HepG2 (cell line): ENCODE measurements at regions not wholly inside any gene's neighbourhood (a gene's known extent, or its start where the extent isn't known, plus 50 kb on each side); places are given as distances from the start of the nearest gene placed in this dataset.

Experiments
- ATAC-seq: fragments of 200-7000 bp; cut with Tn5 transposase; 3 replicates; pipeline ENCODE4 v1.9.1; 2020; ENCODE audit warnings: mild to moderate bottlenecking, moderate library complexity
- BruUV-seq: library from RNA; stranded (reverse); fragments of 400-500 nt; replicated peaks from 2 replicates; lab custom pipeline; 2021; lab: Mats Ljungman, UMichigan
- CTCF ChIA-PET: fragments of 300-600 bp; formaldehyde crosslinking; extraction: SDS; loops from one replicate; lab custom pipeline; 2021; ENCODE audit warnings: low total read pairs, inconsistent platforms, low intra/inter-chr PET ratio; lab: Yijun Ruan, JAX
- POLR2A ChIA-PET: fragments of 350-600 bp; sonication (Branson Sonifier 250); formaldehyde crosslinking; loops from one replicate; lab custom pipeline; 2020; ENCODE audit warnings: antibody characterized with exemption, inconsistent platforms; lab: Yijun Ruan, JAX
- DNase-seq: peaks from one replicate; pipeline ENCODE4 v3.0.0-alpha.2; 2015; ENCODE audit warnings: low spot score
- FAIRE-seq: peaks from 3 replicates; lab custom pipeline; 2011; peaks lifted over from hg19 to GRCh38; lab: Jason Lieb, UNC
- H2AFZ ChIP-seq: one replicate; pipeline ENCODE4 v1.6.1; 2011; ENCODE audit warnings: low read length, inconsistent platforms
- H3K27ac ChIP-seq: fragments of 300-600 bp; 3 replicates; pipeline ENCODE4 v1.8.0; 2011; ENCODE audit warnings: mixed run types, mild to moderate bottlenecking, mixed read lengths, low read length, inconsistent platforms; ENCODE audit not compliant: insufficient read depth; ENCODE audit errors: extremely low read length
- H3K27me3 ChIP-seq, 2 experiments: fragments of 200-600 bp in 1 of 2; 2 replicates in 1 of 2; 3 replicates in 1 of 2; pipeline versions ENCODE4 v1.6.0 to v1.8.0; 2011; ENCODE audit warnings: low read length in 2 of 2, mild to moderate bottlenecking in 2 of 2, moderate library complexity in 2 of 2, inconsistent platforms in 1 of 2; ENCODE audit not compliant: insufficient read depth in 2 of 2, control insufficient read depth in 1 of 2
- H3K36me3 ChIP-seq, 2 experiments: fragments of 200-600 bp in 1 of 2; replicated peaks in 1 of 2; 2 replicates in 1 of 2; 3 replicates in 1 of 2; pipeline versions ENCODE4 v1.5.1 to v1.8.0; 2011; ENCODE audit warnings: low read length in 2 of 2, inconsistent platforms in 1 of 2; ENCODE audit not compliant: insufficient read depth in 2 of 2, control insufficient read depth in 1 of 2
- H3K4me1 ChIP-seq: 2 replicates; pipeline ENCODE4 v1.5.1; 2012; ENCODE audit warnings: low read length, inconsistent platforms; ENCODE audit not compliant: insufficient read depth
- H3K4me2 ChIP-seq: 2 replicates; pipeline ENCODE4 v1.6.0; 2011; ENCODE audit warnings: low read depth, low read length, inconsistent platforms
- H3K4me3 ChIP-seq, 3 experiments: fragments of 200-600 bp in 1 of 3; sonication (generic), shearing (Covaris generic) in 1 of 3; replicated peaks in 1 of 3; 2 replicates each; pipeline ENCODE4 v1.5.1; 2011 to 2016; ENCODE audit warnings: low read length in 3 of 3, inconsistent platforms in 2 of 3, low read depth in 2 of 3, mild to moderate bottlenecking in 2 of 3, control low read depth in 1 of 3, mixed read lengths in 1 of 3; ENCODE audit not compliant: insufficient read depth in 1 of 3
- H3K79me2 ChIP-seq: one replicate; pipeline ENCODE4 v1.6.1; 2011; ENCODE audit warnings: low read length, inconsistent platforms; ENCODE audit not compliant: insufficient read depth
- H3K9ac ChIP-seq: 2 replicates; pipeline ENCODE4 v1.6.0; 2011; ENCODE audit warnings: mild to moderate bottlenecking, low read depth, low read length, inconsistent platforms; ENCODE audit not compliant: insufficient read depth
- H3K9me3 ChIP-seq: 2 replicates; pipeline ENCODE4 v1.5.1; 2012; ENCODE audit warnings: mild to moderate bottlenecking, low read length
- H4K20me1 ChIP-seq: 2 replicates; pipeline ENCODE4 v1.6.0; 2011; ENCODE audit warnings: inconsistent platforms, mild to moderate bottlenecking, low read length, moderate library complexity; ENCODE audit not compliant: insufficient read depth
- FUBP1 ChIP-seq: sonication (generic); formaldehyde crosslinking; IDR thresholded peaks from 2 replicates; pipeline ENCODE4 v1.5.1; 2020; ENCODE audit warnings: missing genetic modification reagents, mild to moderate bottlenecking, borderline replicate concordance
- POLR2AphosphoS5 ChIP-seq: IDR thresholded peaks from 2 replicates; pipeline ENCODE4 v1.6.1; 2012; ENCODE audit warnings: low read depth, low read length
- THAP9 ChIP-seq: sonication (generic); formaldehyde crosslinking; IDR thresholded peaks from 2 replicates; pipeline ENCODE4; 2020; ENCODE audit warnings: missing genetic modification reagents, mild to moderate bottlenecking, borderline replicate concordance
- ZBTB2 ChIP-seq: sonication (generic); formaldehyde crosslinking; IDR thresholded peaks from 2 replicates; pipeline ENCODE4 v1.8.0; 2022; ENCODE audit warnings: low read depth, missing genetic modification reagents
- ZNF276 ChIP-seq: sonication (generic); formaldehyde crosslinking; IDR thresholded peaks from 2 replicates; pipeline ENCODE4 v1.4.0; 2020; ENCODE audit warnings: mild to moderate bottlenecking, low read depth, missing genetic modification reagents
- WGBS: methylation state at CpG from one replicate; pipeline ENCODE4 v1.1.6; 2017; ENCODE audit warnings: low lambda C conversion rate; 5-methylcytosine and 5-hydroxymethylcytosine counted together
- in situ Hi-C: cut with HindIII; loops from 2 replicates; pipeline ENCODE4 v1.10.0; 2017; ENCODE audit warnings: low pct_unique_long_range_greater_than_20kb; ENCODE audit not compliant: extremely low pct_ligation_motif_present
- intact Hi-C: fragments of 100-400 bp; cut with micrococcal nuclease; formaldehyde crosslinking; loops from one replicate; pipeline ENCODE4 v1.10.0; 2022; ENCODE audit not compliant: unreplicated experiment
- TF ChIP-seq, protein P1 (sequence below): IDR thresholded peaks from 2 replicates; pipeline ENCODE4 v1.6.1; 2016; ENCODE audit warnings: mild to moderate bottlenecking
- TF ChIP-seq, protein P2 (sequence below): sonication (generic); formaldehyde crosslinking; conservative IDR thresholded peaks from 2 replicates; pipeline ENCODE4 v1.4.0; 2020; ENCODE audit warnings: missing genetic modification reagents
- TF ChIP-seq, protein P3 (sequence below): sonication (generic); formaldehyde crosslinking; IDR thresholded peaks from 2 replicates; pipeline ENCODE4 v1.4.0; 2020; ENCODE audit warnings: missing genetic modification reagents

DNA sequence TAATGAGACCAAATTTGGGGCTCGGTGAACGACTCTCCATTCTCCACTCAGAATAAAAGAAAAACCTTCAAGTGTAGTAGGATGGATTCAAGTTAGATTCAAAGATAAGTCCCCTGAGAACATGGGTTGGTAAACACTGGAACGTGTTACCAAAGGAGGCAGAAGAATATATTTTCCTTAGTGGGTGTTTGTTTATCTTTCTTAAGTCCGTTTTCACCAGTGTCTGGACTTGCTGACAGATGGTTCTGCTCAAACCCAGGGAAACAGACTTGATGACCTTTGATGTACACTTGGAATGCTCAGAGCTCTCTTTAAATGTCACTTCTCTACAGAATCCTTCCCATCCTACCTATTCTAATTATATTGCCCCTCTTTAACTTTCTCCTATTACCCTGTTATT is 310.3 kb upstream of the ZNF521 start:
- Histone ChIP-seq H3K9ac (no peak overlapping the region), H4K20me1 (no peaks in the 10 kb centered on the region), H3K36me3 (no peaks in the 10 kb centered on the region), H3K27ac (no peak overlapping the region), H3K4me1 (no peaks in the 10 kb centered on the region), H3K4me2 (no peak overlapping the region), H3K27me3 (no peaks in the 10 kb centered on the region), H2AFZ (no peak overlapping the region), H3K4me3 (no peak overlapping the region), H3K9me3 (no peaks in the 10 kb centered on the region), H3K79me2 (no peaks in the 10 kb centered on the region)
- ATAC-seq = no peak
- FAIRE-seq = no peak
- DNase-seq = no peak
- BruUV-seq = no TSS peak
- ChIA-PET POLR2A (no interaction called here), CTCF (no interaction called here)
- in situ Hi-C loops = no loop called here
- 11% methylated on average over 4 of the region's 4 CpGs for WGBS
- intact Hi-C loops = no loop called here
- no peak for TF ChIP-seq ZNF276 (CRISPR knock-in tag)
- no peak for TF ChIP-seq ZBTB2 (CRISPR knock-in tag)
- TF ChIP-seq, protein P1, sequence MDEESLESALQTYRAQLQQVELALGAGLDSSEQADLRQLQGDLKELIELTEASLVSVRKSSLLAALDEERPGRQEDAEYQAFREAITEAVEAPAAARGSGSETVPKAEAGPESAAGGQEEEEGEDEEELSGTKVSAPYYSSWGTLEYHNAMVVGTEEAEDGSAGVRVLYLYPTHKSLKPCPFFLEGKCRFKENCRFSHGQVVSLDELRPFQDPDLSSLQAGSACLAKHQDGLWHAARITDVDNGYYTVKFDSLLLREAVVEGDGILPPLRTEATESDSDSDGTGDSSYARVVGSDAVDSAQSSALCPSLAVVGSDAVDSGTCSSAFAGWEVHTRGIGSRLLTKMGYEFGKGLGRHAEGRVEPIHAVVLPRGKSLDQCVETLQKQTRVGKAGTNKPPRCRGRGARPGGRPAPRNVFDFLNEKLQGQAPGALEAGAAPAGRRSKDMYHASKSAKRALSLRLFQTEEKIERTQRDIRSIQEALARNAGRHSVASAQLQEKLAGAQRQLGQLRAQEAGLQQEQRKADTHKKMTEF (CRISPR knock-in tag) = no peak
- TF ChIP-seq POLR2AphosphoS5 = no peak
- TF ChIP-seq, protein P2, sequence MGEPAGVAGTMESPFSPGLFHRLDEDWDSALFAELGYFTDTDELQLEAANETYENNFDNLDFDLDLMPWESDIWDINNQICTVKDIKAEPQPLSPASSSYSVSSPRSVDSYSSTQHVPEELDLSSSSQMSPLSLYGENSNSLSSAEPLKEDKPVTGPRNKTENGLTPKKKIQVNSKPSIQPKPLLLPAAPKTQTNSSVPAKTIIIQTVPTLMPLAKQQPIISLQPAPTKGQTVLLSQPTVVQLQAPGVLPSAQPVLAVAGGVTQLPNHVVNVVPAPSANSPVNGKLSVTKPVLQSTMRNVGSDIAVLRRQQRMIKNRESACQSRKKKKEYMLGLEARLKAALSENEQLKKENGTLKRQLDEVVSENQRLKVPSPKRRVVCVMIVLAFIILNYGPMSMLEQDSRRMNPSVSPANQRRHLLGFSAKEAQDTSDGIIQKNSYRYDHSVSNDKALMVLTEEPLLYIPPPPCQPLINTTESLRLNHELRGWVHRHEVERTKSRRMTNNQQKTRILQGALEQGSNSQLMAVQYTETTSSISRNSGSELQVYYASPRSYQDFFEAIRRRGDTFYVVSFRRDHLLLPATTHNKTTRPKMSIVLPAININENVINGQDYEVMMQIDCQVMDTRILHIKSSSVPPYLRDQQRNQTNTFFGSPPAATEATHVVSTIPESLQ = no peak
- TF ChIP-seq FUBP1 (CRISPR knock-in tag) = no peak
- TF ChIP-seq, protein P3, sequence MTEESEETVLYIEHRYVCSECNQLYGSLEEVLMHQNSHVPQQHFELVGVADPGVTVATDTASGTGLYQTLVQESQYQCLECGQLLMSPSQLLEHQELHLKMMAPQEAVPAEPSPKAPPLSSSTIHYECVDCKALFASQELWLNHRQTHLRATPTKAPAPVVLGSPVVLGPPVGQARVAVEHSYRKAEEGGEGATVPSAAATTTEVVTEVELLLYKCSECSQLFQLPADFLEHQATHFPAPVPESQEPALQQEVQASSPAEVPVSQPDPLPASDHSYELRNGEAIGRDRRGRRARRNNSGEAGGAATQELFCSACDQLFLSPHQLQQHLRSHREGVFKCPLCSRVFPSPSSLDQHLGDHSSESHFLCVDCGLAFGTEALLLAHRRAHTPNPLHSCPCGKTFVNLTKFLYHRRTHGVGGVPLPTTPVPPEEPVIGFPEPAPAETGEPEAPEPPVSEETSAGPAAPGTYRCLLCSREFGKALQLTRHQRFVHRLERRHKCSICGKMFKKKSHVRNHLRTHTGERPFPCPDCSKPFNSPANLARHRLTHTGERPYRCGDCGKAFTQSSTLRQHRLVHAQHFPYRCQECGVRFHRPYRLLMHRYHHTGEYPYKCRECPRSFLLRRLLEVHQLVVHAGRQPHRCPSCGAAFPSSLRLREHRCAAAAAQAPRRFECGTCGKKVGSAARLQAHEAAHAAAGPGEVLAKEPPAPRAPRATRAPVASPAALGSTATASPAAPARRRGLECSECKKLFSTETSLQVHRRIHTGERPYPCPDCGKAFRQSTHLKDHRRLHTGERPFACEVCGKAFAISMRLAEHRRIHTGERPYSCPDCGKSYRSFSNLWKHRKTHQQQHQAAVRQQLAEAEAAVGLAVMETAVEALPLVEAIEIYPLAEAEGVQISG (CRISPR knock-in tag) = no peak
- no peak for TF ChIP-seq THAP9
